Thyroid gland (tissue), 4 donors: ENCODE measurements at regions not wholly inside any gene's neighbourhood (a gene's known extent, or its start where the extent isn't known, plus 50 kb on each side); places are given as distances from the start of the nearest gene placed in this dataset.

Experiments used
- POLR2A ChIP-seq, 2 donors: fragments of 450-650 bp; IDR thresholded peaks; one replicate each; pipeline ENCODE4 v1.6.1; 2017; ENCODE audit warnings: antibody characterized with exemption in 2 of 2, mild to moderate bottlenecking in 2 of 2, moderate library complexity in 1 of 2
- TF ChIP-seq, protein P1 (sequence below), 6 experiments: fragments of 200-600 bp in 3 of 6; fragments of 450-650 bp in 3 of 6; sonication (generic) in 3 of 6; IDR thresholded peaks; one replicate each; pipeline ENCODE4 v1.5.1; 2016 to 2019; ENCODE audit warnings: antibody characterized with exemption in 6 of 6, mild to moderate bottlenecking in 2 of 6, inconsistent platforms in 1 of 6, moderate library complexity in 1 of 6

DNA sequence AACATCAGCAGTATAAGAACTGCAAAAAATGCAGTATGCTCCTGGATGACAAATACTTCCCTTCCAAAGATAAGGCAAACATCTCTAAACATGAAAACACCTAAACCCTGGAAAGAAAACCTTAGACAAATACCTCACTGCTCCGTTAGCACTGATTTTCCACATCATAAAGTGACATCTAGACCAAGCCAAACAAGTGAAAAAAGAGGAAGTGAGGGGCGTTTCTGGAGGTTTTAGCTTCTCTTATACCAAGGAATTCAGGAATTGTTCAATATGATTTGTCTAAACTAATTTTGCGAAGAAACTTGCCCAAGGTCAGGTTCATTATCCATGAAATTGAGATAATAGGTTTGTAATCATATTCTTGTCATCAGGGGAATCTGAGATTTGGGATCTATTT is 279.7 kb downstream of the ADRA2A start:
- no peak for TF ChIP-seq POLR2A (IDR thresholded peaks at IDR 0.05)
- TF ChIP-seq, protein P1, sequence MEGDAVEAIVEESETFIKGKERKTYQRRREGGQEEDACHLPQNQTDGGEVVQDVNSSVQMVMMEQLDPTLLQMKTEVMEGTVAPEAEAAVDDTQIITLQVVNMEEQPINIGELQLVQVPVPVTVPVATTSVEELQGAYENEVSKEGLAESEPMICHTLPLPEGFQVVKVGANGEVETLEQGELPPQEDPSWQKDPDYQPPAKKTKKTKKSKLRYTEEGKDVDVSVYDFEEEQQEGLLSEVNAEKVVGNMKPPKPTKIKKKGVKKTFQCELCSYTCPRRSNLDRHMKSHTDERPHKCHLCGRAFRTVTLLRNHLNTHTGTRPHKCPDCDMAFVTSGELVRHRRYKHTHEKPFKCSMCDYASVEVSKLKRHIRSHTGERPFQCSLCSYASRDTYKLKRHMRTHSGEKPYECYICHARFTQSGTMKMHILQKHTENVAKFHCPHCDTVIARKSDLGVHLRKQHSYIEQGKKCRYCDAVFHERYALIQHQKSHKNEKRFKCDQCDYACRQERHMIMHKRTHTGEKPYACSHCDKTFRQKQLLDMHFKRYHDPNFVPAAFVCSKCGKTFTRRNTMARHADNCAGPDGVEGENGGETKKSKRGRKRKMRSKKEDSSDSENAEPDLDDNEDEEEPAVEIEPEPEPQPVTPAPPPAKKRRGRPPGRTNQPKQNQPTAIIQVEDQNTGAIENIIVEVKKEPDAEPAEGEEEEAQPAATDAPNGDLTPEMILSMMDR (IDR thresholded peaks at IDR 0.05): no peak
